OCI-LY1 (cell line): ENCODE measurements at regions not wholly inside any gene's neighbourhood (a gene's known extent, or its start where the extent isn't known, plus 50 kb on each side); places are given as distances from the start of the nearest gene placed in this dataset.

Experiments used
- CTCF ChIP-seq: fragments of 200-600 bp; sonication (generic), shearing (Covaris generic); IDR thresholded peaks from 2 replicates; pipeline ENCODE4 v1.5.1; 2017; ENCODE audit warnings: mild to moderate bottlenecking, antibody characterized with exemption, low read length, moderate library complexity, mixed read lengths
- EZH2 ChIP-seq: fragments of 200-600 bp; sonication (generic), shearing (Covaris generic); IDR thresholded peaks from 2 replicates; pipeline ENCODE4 v1.8.0; 2017; ENCODE audit warnings: borderline replicate concordance, mixed run types, mild to moderate bottlenecking, antibody characterized with exemption, low read length, moderate library complexity, mixed read lengths

GRCh38 chr2:42888321-42889245 is 96.2 kb upstream of the HAAO start:
- TF ChIP-seq CTCF: no peak
- TF ChIP-seq EZH2: no peak
